Erythroblast (primary cell): ENCODE measurements at regions not wholly inside any gene's neighbourhood (a gene's known extent, or its start where the extent isn't known, plus 50 kb on each side); places are given as distances from the start of the nearest gene placed in this dataset.
"Not testable (repeated sequence)": the region's sequence is repeated elsewhere in the genome, so short reads cannot be mapped to it uniquely, and the experiment has no call there.

Experiments
- GATA1 ChIP-seq: IDR thresholded peaks from 2 replicates; pipeline ENCODE4 v1.6.1; 2011; ENCODE audit warnings: low read depth, mild to moderate bottlenecking, control low read depth, low read length, moderate library complexity
- POLR2A ChIP-seq: IDR thresholded peaks from 2 replicates; pipeline ENCODE4 v1.6.1; 2011; ENCODE audit warnings: mild to moderate bottlenecking, low read length

DNA sequence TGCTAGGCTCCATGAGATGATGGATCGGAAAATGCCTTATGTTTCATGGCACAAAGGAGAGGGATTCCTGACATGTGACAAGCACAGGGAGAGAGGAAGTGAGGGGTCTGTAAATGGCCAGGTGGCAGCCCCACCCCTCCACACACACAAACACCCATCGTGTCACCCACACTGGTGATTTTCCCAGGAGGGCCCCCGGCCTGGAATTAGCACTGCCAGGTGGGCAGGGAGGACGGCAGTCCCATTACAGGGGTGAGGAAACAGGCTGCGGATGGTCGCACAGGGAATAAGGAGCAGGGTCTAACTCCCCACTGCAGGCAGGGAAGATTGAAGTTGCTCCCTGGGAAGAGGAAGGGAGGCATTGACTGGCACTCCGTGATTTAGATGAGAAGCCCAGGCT lies 395.3 kb upstream of the ZNF337 start:
- TF ChIP-seq POLR2A, GATA1: not testable (repeated sequence)
